Panc1 (cell line): ENCODE measurements at regions not wholly inside any gene's neighbourhood (a gene's known extent, or its start where the extent isn't known, plus 50 kb on each side); places are given as distances from the start of the nearest gene placed in this dataset.

ENCODE experiments used
- POLR2AphosphoS5 ChIP-seq: IDR thresholded peaks from 2 replicates; pipeline ENCODE4 v1.6.1; 2012; ENCODE audit warnings: mild to moderate bottlenecking, low read depth, low read length, moderate library complexity
- TF ChIP-seq, protein P1 (sequence below): fragments of 450-650 bp; IDR thresholded peaks from 2 replicates; pipeline ENCODE4 v1.5.1; 2017; ENCODE audit warnings: mild to moderate bottlenecking

DNA sequence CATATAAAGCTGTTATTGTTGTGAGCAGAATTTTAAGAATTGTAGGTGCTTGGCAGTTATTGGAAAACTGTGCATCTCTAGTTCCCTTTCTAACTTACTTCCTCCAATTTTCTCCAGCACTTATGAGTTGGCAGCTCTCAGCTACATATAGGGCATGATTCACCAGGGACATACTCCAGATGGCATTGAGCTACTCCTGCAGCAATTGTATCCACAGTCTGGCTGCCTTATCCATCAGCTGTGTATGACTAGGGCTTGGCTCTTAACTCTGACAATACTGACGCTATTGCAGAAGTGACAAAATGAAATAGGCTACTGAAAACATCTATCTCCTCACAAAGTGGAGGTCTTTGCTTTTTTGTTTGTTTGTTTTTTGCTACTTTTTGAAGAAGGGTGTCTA lies 276.7 kb downstream of the POU4F1 start:
- no peak for TF ChIP-seq POLR2AphosphoS5
- TF ChIP-seq, protein P1, sequence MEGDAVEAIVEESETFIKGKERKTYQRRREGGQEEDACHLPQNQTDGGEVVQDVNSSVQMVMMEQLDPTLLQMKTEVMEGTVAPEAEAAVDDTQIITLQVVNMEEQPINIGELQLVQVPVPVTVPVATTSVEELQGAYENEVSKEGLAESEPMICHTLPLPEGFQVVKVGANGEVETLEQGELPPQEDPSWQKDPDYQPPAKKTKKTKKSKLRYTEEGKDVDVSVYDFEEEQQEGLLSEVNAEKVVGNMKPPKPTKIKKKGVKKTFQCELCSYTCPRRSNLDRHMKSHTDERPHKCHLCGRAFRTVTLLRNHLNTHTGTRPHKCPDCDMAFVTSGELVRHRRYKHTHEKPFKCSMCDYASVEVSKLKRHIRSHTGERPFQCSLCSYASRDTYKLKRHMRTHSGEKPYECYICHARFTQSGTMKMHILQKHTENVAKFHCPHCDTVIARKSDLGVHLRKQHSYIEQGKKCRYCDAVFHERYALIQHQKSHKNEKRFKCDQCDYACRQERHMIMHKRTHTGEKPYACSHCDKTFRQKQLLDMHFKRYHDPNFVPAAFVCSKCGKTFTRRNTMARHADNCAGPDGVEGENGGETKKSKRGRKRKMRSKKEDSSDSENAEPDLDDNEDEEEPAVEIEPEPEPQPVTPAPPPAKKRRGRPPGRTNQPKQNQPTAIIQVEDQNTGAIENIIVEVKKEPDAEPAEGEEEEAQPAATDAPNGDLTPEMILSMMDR: no peak
